Activated CD4-positive, alpha-beta memory T cell treated with anti-CD3 and anti-CD28 coated beads for 36 hours (primary cell): ENCODE measurements at regions not wholly inside any gene's neighbourhood (a gene's known extent, or its start where the extent isn't known, plus 50 kb on each side); places are given as distances from the start of the nearest gene placed in this dataset.
A peak's percentile ranks its signal among the peaks of the same experiment; 100 is the strongest.

Source experiments
- CTCF ChIA-PET: fragments of 350-600 bp; sonication (Branson Sonifier 250); formaldehyde crosslinking; loops from one replicate; lab custom pipeline; 2021; ENCODE audit warnings: antibody characterized with exemption, inconsistent platforms; lab: Charles Lee
- POLR2A ChIA-PET: fragments of 350-600 bp; sonication (Branson Sonifier 250); formaldehyde crosslinking; loops from one replicate; lab custom pipeline; 2021; ENCODE audit warnings: antibody characterized with exemption; lab: Charles Lee
- DNase-seq: peaks from one replicate; pipeline ENCODE4 v3.0.0-alpha.2; 2020
- H3K27ac Mint-ChIP-seq: one replicate; pipeline ENCODE4 v1.8.0; 2021; ENCODE audit warnings: mixed read lengths
- H3K27me3 Mint-ChIP-seq: one replicate; pipeline ENCODE4 v1.8.0; 2021; ENCODE audit warnings: mixed read lengths
- H3K36me3 Mint-ChIP-seq: one replicate; pipeline ENCODE4 v1.8.0; 2021; ENCODE audit warnings: mixed read lengths
- H3K4me1 Mint-ChIP-seq: one replicate; pipeline ENCODE4 v1.8.0; 2021; ENCODE audit warnings: low read depth, mixed read lengths
- H3K4me3 Mint-ChIP-seq: one replicate; pipeline ENCODE4 v1.8.0; 2021; ENCODE audit warnings: mild to moderate bottlenecking, mixed read lengths
- H3K9me3 Mint-ChIP-seq: one replicate; pipeline ENCODE4 v1.8.0; 2021; ENCODE audit warnings: mixed read lengths
- intact Hi-C: fragments of 100-400 bp; cut with micrococcal nuclease; formaldehyde crosslinking; loops from one replicate; pipeline ENCODE4 v1.15.1; 2023

DNA sequence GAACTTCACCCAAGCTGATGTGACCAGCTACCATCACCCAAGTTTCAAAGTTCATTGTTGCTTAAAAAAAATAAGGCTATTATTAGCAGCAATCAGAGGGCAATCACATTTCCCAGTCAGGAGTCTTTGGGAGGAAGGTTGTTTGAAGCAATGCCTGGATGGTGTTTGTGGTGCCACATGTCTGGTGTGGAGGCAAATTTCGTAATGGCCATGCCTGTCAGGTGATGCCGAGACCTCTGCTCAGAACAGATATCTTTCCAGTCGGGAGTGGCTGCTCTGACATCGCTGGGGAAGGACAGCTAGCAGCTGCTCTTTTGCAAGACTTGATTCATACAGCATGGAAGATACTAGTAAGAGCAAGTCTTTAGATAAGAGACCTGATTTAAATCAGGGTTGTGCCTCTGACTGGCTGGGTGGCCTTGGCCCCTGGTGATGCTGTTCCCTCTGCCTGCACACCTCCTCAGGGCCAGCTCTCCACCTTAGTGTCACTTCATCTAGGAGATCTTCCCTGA lies 187.8 kb upstream of the JUN start:
- H3K4me3 Mint-ChIP-seq = no peak overlapping the region
- DNase-seq = no peak
- no peak overlapping the region for H3K27ac Mint-ChIP-seq
- peaks cover 18% of the 10 kb centered on the region for H3K4me1 Mint-ChIP-seq
- ChIA-PET POLR2A (no interaction called here), CTCF (no interaction called here)
- no peaks in the 10 kb centered on the region for H3K36me3 Mint-ChIP-seq
- H3K27me3 Mint-ChIP-seq = no peaks in the 10 kb centered on the region
- intact Hi-C loops = no loop called here
- no peaks in the 10 kb centered on the region for H3K9me3 Mint-ChIP-seq

GRCh38 chr1:58975888-58976287 lies 192.0 kb upstream of the JUN start:
- H3K27me3 Mint-ChIP-seq = no peaks in the 10 kb centered on the region
- ChIA-PET CTCF (no interaction called here), POLR2A (no interaction called here)
- peaks cover 13% of the 10 kb centered on the region for H3K4me1 Mint-ChIP-seq
- no peak for DNase-seq
- H3K36me3 Mint-ChIP-seq = no peaks in the 10 kb centered on the region
- H3K9me3 Mint-ChIP-seq = no peaks in the 10 kb centered on the region
- intact Hi-C loops = no loop called here
- H3K4me3 Mint-ChIP-seq = no peak overlapping the region
- no peak overlapping the region for H3K27ac Mint-ChIP-seq

GRCh38 chr1:58976294-58976693 lies 192.4 kb upstream of the JUN start:
- no peak overlapping the region for H3K27ac Mint-ChIP-seq
- DNase-seq = no peak
- intact Hi-C loops = no loop called here
- peaks cover 13% of the 10 kb centered on the region for H3K4me1 Mint-ChIP-seq
- no peaks in the 10 kb centered on the region for H3K36me3 Mint-ChIP-seq
- no peaks in the 10 kb centered on the region for H3K27me3 Mint-ChIP-seq
- no peaks in the 10 kb centered on the region for H3K9me3 Mint-ChIP-seq
- ChIA-PET POLR2A (no interaction called here), CTCF (no interaction called here)
- no peak overlapping the region for H3K4me3 Mint-ChIP-seq

GRCh38 chr1:58977598-58977997 lies 193.8 kb upstream of the JUN start:
- H3K9me3 Mint-ChIP-seq = no peaks in the 10 kb centered on the region
- POLR2A ChIA-PET = no interaction called here
- no peak for DNase-seq
- H3K36me3 Mint-ChIP-seq = no peaks in the 10 kb centered on the region
- H3K27me3 Mint-ChIP-seq = no peaks in the 10 kb centered on the region
- intact Hi-C loops = no loop called here
- H3K4me3 Mint-ChIP-seq = no peak overlapping the region
- H3K27ac Mint-ChIP-seq = no peak overlapping the region
- peaks cover 13% of the 10 kb centered on the region for H3K4me1 Mint-ChIP-seq
- CTCF ChIA-PET = no interaction called here

DNA sequence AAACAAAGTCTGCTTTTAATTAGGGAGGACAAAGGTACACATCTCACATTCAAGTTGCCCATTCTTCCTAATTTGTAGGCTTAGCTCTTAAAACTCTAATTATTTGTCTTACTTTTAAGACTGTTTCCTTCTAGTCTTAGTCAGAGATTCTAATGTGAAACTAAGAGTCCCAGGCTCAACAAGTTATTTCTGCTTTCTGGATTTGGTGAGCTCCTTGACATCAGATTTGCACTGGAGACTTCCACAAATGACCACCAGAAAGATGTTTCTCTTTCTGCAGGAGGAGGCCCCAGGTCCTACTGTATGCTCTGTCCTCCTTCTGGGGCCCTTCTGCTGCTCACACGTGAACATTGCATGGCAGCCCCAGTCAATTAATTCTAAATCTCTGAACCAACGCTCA lies 194.2 kb upstream of the JUN start:
- intact Hi-C loops = no loop called here
- POLR2A ChIA-PET = no interaction called here

GRCh38 chr1:58979086-58979485 lies 195.2 kb upstream of the JUN start:
- no peak overlapping the region for H3K27ac Mint-ChIP-seq
- no peak overlapping the region for H3K4me3 Mint-ChIP-seq
- intact Hi-C loops = no loop called here
- ChIA-PET POLR2A (no interaction called here), CTCF (no interaction called here)
- H3K4me1 Mint-ChIP-seq = peaks cover 13% of the 10 kb centered on the region
- no peaks in the 10 kb centered on the region for H3K9me3 Mint-ChIP-seq
- H3K36me3 Mint-ChIP-seq = no peaks in the 10 kb centered on the region
- H3K27me3 Mint-ChIP-seq = no peaks in the 10 kb centered on the region
- DNase-seq = no peak

More for the DNA sequence above, 194.2 kb upstream of the JUN start:
- DNase-seq = no peak
- Mint-ChIP-seq H3K9me3 (no peaks in the 10 kb centered on the region), H3K27ac (no peak overlapping the region), H3K27me3 (no peaks in the 10 kb centered on the region), H3K36me3 (no peaks in the 10 kb centered on the region), H3K4me1 (peaks cover 13% of the 10 kb centered on the region), H3K4me3 (no peak overlapping the region)
- CTCF ChIA-PET = no interaction called here

DNA sequence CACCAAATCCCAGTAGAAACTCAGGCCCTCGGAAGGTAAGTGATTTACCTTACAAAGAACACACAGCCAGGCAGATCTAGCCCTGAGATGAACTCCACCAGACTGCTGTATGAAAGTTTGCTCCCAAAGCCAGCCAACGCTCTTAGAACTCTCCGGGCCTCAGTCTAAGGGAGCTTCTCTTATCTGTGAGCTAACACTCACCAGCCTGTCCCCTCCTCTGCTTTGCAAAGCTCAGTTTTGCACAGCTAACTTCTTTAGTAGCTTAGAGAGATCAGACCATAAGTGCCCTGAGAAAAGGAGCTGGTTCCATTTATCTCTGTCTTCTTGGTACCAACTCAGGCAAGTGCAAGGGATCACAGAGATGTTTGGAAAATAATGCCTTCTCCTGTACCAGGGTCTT lies 195.8 kb upstream of the JUN start:
- H3K9me3 Mint-ChIP-seq = no peaks in the 10 kb centered on the region
- peaks cover 13% of the 10 kb centered on the region for H3K4me1 Mint-ChIP-seq
- H3K27ac Mint-ChIP-seq = no peak overlapping the region
- H3K4me3 Mint-ChIP-seq = no peak overlapping the region
- ChIA-PET POLR2A (no interaction called here), CTCF (interaction anchor here (1.1 kb wide), 1 partner anchor 43 kb away, joined by 3 read pairs; no protein-coding TSS in a partner anchor)
- no peak for DNase-seq
- intact Hi-C loops = no loop called here
- H3K36me3 Mint-ChIP-seq = no peaks in the 10 kb centered on the region
- H3K27me3 Mint-ChIP-seq = no peaks in the 10 kb centered on the region

DNA sequence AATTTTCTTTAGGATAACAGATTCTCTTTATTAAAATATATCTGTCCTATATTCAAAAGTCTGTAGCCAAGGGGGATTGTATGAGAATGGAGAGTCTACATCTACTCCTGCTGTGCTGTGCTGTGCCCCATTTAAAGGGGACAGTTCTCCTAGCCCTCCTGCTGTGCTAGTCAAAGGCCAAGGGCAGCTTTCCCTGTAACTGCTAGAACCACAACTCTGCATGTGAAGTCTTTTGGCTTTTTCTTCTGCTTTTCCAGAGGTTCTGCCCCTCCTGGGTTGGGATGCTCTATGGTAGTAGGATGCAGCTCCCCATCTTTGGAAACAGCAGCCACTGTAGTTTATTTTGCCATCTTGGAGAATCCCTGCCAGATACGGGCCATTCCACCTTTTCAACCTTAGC lies 197.5 kb upstream of the JUN start:
- Mint-ChIP-seq H3K9me3 (no peaks in the 10 kb centered on the region), H3K36me3 (no peaks in the 10 kb centered on the region), H3K4me3 (no peak overlapping the region), H3K27ac (no peak overlapping the region), H3K27me3 (no peaks in the 10 kb centered on the region), H3K4me1 (peaks cover 13% of the 10 kb centered on the region)
- no peak for DNase-seq
- ChIA-PET POLR2A (no interaction called here), CTCF (no interaction called here)
- intact Hi-C loops = no loop called here

DNA sequence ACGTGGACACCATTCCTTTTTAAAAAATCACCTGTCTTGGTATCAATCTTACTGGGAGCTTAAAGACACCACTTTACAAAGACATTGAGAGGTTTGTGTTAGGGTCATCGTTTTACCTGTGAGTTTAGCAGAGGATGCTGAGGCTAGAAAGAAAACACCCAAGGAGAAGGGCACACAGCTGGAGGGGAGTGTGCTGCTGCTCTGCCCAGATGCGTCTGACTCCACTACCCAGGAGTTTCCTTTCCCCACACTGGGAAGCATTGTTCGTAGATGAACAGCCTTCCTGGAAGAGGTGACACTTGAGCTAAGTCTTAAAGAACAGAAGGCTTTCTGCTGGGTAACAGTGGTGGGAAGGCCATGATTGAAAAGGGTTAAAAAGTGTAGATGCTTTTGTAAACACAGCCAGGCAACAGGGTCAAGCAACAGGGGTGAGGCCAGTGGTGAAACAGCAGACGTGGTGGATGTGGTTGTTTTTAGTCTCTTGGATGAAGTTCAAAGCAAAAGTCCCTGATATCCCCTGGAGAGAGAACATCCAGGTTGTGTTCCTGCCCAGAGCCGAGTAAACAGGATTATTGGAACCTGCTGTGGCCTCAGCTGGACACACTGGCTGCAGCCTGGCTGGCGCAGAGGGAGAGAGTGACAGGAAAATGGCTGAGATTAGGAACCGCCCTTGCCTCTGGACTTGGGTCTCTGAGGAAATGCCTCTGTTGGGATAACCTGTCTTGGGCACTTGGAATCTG lies 198.6 kb upstream of the JUN start:
- Mint-ChIP-seq H3K4me1 (peaks cover 16% of the 10 kb centered on the region), H3K27ac (no peak overlapping the region), H3K4me3 (no peak overlapping the region), H3K9me3 (no peaks in the 10 kb centered on the region), H3K27me3 (no peaks in the 10 kb centered on the region), H3K36me3 (no peaks in the 10 kb centered on the region)
- POLR2A ChIA-PET = no interaction called here
- CTCF ChIA-PET = no interaction called here
- no peak for DNase-seq
- intact Hi-C loops = no loop called here

- no peaks in the 10 kb centered on the region for H3K9me3 Mint-ChIP-seq
- ChIA-PET CTCF (no interaction called here), POLR2A (no interaction called here)
- no peak for DNase-seq
- no peaks in the 10 kb centered on the region for H3K36me3 Mint-ChIP-seq
- no peak overlapping the region for H3K27ac Mint-ChIP-seq
- no peak overlapping the region for H3K4me3 Mint-ChIP-seq
- peaks cover 17% of the 10 kb centered on the region for H3K4me1 Mint-ChIP-seq
- intact Hi-C loops = no loop called here
- H3K27me3 Mint-ChIP-seq = no peaks in the 10 kb centered on the region
Measured at GRCh38 chr1:58983162-58983561, 199.3 kb upstream of the JUN start.

DNA sequence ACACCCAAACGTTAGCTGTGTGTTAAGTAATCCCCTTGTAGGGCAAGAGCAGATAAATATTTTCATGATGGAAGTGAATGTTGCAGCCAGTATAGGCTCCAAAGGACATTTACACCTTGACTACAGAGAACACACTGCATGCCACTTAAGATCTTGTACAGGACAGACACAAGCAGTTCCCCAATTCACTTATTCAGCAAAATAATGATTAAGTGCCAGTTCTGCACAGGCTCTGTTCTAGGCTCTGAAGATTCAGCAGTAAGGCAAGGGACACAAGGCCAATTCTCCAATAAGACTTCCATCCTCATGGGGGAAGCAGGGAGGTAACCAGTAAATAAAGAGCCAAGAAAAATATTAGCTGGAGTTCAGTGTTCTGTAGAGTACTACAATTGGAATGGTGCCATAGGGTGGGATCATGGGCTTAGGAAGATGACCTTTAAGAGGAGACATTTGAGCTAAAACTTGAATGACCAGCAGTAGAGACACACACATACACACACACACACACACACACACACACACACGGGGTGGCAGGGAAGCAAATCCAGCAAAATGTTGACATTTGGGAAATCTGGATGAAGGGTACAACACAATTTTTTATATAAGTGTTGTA lies 199.9 kb upstream of the JUN start:
- Mint-ChIP-seq H3K27me3 (no peaks in the 10 kb centered on the region), H3K27ac (no peak overlapping the region), H3K4me1 (peaks cover 14% of the 10 kb centered on the region), H3K36me3 (no peaks in the 10 kb centered on the region), H3K4me3 (no peak overlapping the region), H3K9me3 (no peaks in the 10 kb centered on the region)
- intact Hi-C loops = no loop called here
- ChIA-PET CTCF (no interaction called here), POLR2A (no interaction called here)
- DNase-seq = no peak

- intact Hi-C loops = no loop called here
- H3K9me3 Mint-ChIP-seq = no peaks in the 10 kb centered on the region
- CTCF ChIA-PET = interaction anchor here (1.5 kb wide), 1 partner anchor 205 kb away, joined by 3 read pairs; no protein-coding TSS in a partner anchor
- DNase-seq = peak; percentile 23
- POLR2A ChIA-PET = no interaction called here
- H3K27me3 Mint-ChIP-seq = no peaks in the 10 kb centered on the region
- no peak overlapping the region for H3K4me3 Mint-ChIP-seq
- no peak overlapping the region for H3K27ac Mint-ChIP-seq
- H3K36me3 Mint-ChIP-seq = no peaks in the 10 kb centered on the region
- H3K4me1 Mint-ChIP-seq = peaks cover 4% of the 10 kb centered on the region
Measured at GRCh38 chr1:58986996-58987767, 203.3 kb upstream of the JUN start.
